GM21529 (cell line): ENCODE measurements at regions not wholly inside any gene's neighbourhood (a gene's known extent, or its start where the extent isn't known, plus 50 kb on each side); places are given as distances from the start of the nearest gene placed in this dataset.

Experiments used
- ATAC-seq: cut with Tn5 transposase; IDR thresholded peaks from one replicate; pipeline ENCODE4 v1.9.1; 2021; ENCODE audit not compliant: unreplicated experiment

GRCh38 chr10:111493024-111493625 is 416.3 kb downstream of the ADRA2A start:
- ATAC-seq, result no peak

DNA sequence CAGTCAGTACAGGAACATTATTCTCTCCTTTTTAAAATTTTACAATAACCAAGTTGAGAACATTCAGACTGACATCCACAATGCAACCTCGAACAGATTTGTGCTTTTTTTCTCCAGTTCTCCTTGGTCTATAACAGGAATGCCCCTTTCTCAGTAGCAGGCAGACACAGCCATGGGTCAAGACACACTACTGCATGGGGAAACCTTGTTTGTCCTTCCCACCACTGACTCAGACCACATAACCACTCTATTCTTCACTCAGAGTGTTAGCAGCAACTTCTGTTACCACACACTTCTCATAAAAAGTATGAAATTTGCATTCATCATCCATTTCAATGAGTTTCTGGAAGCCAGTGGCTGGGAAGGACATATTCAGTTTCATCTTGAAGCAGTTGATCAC is 421.7 kb downstream of the ADRA2A start:
- ATAC-seq, result no peak

DNA sequence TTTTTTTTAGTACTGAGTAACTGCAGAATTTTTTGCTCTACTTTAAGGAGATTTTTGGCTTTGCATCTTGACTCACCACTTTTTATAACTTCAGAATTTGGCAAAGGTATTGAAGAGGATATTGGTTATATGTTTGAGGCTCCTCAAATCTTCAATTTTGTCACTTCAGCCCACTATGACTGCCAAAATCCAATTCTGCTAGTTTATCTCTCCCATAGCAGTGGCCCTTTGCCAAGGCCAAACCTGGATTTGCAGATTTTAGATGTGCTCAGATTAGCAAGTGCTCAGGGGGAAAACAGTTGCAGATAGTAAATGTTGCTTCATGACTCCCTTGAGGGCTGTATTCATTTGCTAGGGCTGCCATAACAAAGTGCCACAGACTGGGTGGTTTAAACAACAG is 427.5 kb downstream of the ADRA2A start:
- no peak for ATAC-seq

- ATAC-seq, result no peak
Measured at GRCh38 chr10:111506266-111507034, 429.6 kb downstream of the ADRA2A start.

GRCh38 chr10:111511751-111512150 is 434.9 kb downstream of the ADRA2A start:
- ATAC-seq, result no peak

DNA sequence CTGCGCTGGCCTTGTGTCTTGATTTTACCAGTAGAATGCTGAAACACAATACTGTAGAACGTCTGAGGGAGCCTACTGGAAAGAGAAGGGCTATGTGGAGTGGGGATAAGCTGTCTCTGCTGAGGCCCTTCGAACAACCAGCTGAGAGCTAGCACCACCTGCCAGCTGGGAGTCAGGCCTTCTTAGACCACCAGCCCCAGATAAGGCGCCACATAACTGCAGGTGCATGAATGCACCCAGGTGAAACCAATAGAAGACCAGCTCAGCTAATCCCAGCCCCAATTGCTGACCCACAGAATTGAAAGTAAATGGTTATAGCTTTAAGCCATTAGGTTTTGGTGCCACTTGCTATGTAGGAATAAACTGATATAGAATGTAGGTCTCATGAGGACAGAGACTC is 438.4 kb downstream of the ADRA2A start:
- no peak for ATAC-seq

GRCh38 chr10:111515706-111516105 is 438.9 kb downstream of the ADRA2A start:
- ATAC-seq, result no peak

DNA sequence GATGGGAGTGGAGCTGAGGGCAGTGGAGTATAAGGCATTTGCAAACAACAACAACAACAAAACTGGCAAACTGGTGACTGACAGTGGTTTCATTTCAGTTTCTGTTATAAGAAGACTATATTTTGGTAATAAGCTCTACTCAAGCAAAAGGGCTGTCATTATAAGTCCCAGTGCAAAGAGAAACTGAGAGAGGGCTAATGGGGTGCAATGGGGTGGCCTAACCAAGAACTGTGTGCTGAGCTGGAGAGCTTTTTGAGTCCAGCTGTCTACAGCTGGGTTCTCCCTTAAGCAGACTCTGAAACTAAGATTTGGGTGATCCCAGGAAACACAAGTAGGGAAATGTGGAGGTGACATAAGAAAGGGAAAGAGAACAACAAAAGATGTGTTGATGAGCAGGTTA is 439.3 kb downstream of the ADRA2A start:
- ATAC-seq, result no peak

DNA sequence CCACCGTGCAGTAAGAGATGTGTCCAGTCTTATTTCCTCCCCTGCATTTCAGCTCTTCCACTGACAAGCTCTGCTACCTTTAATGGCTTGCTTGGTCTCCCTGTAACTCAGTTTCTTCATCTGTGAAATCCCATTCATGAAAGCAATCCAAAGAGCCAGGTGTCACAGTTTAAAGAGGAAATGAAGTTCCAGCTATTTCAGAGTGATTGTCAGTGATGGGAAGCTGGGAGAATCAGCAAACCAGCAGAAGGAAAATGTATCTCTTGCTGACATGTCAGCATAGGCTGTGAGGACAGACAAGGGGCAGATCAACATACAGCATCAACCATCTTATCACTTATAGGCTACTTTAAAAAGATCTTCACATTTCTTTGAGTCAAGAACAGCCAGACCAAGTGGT is 445.3 kb downstream of the ADRA2A start:
- ATAC-seq, result no peak

DNA sequence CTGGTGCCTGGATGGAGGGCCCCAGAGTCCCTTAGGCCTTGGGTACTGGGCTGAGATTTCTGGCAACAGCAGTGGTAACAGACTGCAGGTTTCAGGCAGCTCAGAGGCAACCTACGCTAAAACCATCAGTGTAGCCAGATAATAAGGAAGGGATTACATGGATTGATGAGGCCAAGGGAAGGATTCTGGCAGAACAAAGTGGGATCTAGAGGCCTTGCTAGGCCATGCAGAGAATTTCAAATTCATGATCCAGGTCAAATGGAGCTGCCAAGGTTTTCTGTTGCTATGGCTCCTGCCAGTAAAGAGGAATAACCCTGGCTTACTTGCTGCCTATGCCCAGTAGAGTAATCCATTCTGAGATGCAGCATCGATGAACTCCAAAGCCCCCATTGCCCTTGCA is 445.7 kb downstream of the ADRA2A start:
- ATAC-seq, result no peak

DNA sequence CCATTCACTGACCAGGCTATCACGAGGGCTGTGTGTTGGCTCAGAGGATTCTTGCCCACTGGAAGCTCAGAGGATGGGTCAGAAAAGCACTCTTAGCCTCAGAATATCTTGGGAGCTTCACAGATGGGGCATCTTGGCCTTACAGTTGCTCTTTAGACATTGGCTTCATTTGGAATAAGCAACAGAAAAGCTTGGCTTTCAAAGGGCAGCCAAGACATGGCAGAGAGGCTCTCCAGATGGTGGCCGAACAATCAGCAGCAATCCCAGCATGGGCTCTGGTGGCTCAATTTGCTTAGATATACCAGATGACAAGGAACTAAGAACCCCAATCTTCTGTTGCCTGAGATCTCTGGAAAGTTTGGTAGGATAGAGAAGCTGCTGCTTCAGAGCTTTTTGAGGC is 446.2 kb downstream of the ADRA2A start:
- ATAC-seq, result no peak

DNA sequence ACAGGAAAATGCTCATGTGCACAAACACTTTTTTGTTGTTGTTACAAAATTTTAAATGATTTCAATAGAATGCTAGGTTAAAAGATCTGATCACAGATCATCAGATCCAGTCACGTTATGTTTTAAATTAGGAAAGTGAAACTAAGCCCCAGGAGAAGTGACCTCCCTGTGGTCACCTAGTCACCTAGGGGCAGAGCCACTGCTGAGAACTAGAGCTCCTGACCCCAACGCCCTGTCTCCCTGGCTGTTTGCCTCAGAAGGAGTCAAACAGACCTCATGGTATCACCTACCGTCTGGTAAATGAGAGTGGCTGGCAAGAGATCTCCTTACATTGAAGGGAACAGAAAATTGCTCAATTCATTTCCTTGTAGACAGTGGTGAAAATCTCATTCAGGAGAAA is 447.3 kb downstream of the ADRA2A start:
- no peak for ATAC-seq

GRCh38 chr10:111525696-111526095 is 448.9 kb downstream of the ADRA2A start:
- no peak for ATAC-seq

GRCh38 chr10:111531690-111532089 is 454.9 kb downstream of the ADRA2A start:
- ATAC-seq, result no peak

DNA sequence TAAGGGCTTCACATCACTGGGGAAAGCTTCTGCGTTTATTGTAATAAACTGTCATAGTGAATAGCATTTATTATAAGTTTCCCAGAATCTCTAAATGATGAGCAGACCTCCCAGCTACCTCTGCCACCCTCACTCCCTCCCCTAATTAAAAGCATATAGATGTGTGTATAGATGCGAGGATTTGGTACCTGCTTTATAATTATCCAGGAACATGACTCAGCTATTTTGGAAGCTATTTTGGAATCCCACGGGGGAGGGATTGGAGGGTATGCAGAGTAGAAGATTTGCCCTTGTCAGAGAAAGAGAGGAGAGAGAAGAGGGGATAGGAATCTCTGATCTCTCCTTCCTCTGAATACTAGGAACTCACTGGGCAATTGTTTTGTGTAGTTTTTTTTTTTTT is 455.3 kb downstream of the ADRA2A start:
- no peak for ATAC-seq

GRCh38 chr10:111539246-111539645 is 462.4 kb downstream of the ADRA2A start:
- ATAC-seq, result no peak

GRCh38 chr10:111543854-111544253 is 467.0 kb downstream of the ADRA2A start:
- ATAC-seq, result no peak

GRCh38 chr10:111545861-111546605 is 469.2 kb downstream of the ADRA2A start:
- ATAC-seq, result no peak

GRCh38 chr10:111548084-111548726 is 471.4 kb downstream of the ADRA2A start:
- ATAC-seq, result no peak

DNA sequence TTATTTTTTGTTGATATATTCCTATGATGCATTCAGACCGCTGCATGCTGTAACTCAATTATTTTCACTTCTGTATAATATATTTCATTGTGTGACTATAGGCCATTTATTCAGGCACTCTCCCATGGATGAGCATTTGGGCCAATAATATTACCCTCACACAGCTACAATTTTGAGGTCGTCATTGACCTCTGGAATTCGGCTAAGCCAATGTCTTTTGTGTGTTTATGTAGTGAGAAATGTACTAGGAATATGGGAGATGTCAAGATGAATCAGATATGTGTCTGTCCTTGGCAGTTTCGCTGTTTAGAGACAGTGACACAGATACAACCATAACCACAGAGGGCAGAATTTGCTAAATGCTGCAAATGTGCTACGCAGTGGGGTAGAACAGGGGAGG is 474.2 kb downstream of the ADRA2A start:
- ATAC-seq, result no peak

GRCh38 chr10:111556666-111557065 is 479.8 kb downstream of the ADRA2A start:
- ATAC-seq, result no peak

DNA sequence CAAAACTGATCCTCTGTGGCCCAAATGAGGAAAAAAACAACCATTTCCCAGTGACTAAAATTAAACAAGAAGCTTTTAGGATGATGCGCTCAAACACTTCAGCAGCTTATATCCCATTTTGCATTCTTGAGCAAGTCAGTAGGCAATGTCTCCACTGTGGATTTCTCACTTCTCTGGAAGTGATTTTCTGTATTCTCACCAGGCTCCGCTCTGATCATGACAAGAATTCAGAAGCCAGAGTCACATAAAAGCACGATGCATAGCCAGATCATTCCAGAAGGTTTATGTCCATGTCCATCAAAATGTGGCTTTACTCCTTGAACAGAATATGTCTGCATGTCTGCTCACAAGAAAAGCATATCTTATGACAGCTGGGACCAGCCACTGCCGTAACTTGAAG is 481.4 kb downstream of the ADRA2A start:
- ATAC-seq, result no peak
